ENCODE measurements at regions not wholly inside any gene's neighbourhood (a gene's known extent, or its start where the extent isn't known, plus 50 kb on each side); places are given as distances from the start of the nearest gene placed in this dataset.

DNA sequence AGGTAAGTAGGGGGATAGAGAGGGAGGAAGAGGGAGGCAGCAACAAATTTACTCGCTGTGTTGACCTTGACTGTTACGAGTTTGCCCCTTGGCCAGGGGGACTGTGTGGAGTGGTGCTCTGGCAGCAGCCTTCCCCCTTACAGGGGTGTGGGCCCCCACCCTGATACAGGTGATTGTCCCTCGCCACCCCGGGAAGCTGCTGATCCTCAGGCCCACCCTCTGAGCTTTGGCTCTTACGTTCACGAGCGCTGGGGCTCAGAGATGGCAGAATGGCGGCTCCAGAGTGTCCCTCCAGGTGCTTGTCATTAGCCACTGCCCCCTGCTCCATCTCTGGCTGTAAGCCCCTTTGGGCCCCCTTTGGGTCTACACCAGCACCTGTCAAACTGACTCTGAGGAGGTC is 88.6 kb downstream of the GLI2 start:
- TF ChIP-seq CTCF (IDR thresholded peaks at IDR 0.05; ENCODE audit: insufficient read depth, missing control alignments) = no peak
- FAIRE-seq (no peak), DNase-seq (ENCODE audit: insufficient read length, low spot score) (no peak)

DNA sequence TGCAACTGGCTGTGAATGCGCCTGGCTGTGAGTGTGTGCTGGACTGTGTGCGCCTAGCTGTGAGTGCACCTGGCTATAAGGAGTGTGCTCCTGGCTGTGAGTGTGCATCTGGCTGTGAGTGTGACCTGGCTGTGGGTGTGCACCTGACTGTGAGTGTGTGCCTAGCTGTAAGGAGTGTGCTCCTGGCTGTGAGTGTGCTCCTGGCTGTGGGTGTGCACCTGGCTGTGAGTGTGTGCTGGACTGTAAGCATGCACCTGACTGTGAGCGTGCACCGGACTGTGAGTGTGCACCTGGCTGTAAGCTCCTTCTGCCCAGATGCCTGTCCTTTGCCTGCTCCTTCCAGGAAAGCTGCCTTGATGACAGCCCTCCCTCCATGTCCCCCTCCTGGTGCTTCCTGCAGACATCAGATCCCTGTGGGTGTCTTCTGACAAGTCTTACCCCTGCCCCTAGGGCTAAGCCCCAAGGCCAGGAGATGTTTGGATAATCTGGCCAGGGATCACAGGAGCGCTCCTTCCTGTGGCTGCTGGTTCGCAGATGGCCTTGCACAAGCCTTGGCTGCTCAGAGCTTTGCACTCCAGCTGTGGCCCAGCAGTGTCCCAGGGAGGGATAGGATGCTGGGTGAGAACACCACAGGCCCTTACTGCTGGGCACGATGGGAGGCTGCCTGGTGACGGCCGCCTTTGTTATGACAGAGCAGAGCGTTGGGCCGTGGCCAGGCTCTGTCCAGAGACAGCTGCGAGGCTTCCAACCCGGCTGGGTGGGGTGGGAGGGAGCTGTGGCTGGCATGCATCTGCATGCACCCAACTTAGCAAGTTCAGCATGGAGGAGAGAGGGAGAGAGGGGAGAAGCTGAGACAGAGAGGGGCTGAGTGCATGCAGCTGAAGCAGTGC is 89.9 kb downstream of the GLI2 start:
- no peak for FAIRE-seq
- TF ChIP-seq CTCF (IDR thresholded peaks at IDR 0.05; ENCODE audit: insufficient read depth, missing control alignments) = no peak
- DNase-seq (ENCODE audit: insufficient read length, low spot score) = no peak

GRCh38 chr2:120826260-120826648 is 90.6 kb downstream of the GLI2 start:
- FAIRE-seq = no peak
- TF ChIP-seq CTCF (IDR thresholded peaks at IDR 0.05; ENCODE audit: insufficient read depth, missing control alignments) = no peak

DNA sequence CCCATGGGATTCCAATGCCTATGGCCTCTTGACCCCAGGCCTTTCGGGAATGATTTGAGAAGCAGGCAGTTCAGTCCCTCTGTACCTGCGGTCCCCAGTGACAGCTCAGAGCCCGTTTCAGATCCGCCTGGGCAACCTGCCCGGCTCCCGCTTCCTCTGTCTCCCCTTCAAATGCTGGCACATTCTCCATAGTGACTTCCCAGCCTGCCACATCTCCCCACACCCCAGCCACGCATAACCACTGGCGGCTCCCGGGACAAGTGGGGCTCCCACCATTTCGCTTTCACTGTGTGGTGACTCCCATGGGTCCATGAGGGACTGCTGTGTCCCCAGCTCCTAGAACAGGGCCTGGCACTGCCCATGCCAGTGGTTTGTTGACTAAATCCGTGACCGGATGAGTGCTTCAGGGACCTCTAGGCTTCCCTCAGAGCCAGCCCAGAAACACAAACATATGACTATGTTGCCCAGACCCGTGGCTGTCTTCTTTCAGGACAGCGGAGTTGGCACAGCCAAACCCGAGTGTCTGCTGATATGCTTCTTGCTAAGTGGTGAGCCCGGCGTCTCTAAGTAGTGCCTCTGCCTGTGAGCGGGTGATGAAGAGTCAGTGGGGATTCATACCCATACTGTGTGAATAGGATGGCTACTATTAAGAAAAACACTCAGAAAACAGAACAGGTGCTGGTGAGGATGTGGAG is 91.2 kb downstream of the GLI2 start:
- DNase-seq (ENCODE audit: insufficient read length, low spot score) = no peak
- no peak for FAIRE-seq
- TF ChIP-seq CTCF (IDR thresholded peaks at IDR 0.05; ENCODE audit: insufficient read depth, missing control alignments) = no peak

More at GRCh38 chr2:120826260-120826648, 90.6 kb downstream of the GLI2 start:
- no peak for DNase-seq (ENCODE audit: insufficient read length, low spot score)

GRCh38 chr2:120828066-120828465 is 92.4 kb downstream of the GLI2 start:
- DNase-seq (ENCODE audit: insufficient read length, low spot score) (no peak), FAIRE-seq (no peak)
- TF ChIP-seq CTCF (IDR thresholded peaks at IDR 0.05; ENCODE audit: insufficient read depth, missing control alignments) = no peak

DNA sequence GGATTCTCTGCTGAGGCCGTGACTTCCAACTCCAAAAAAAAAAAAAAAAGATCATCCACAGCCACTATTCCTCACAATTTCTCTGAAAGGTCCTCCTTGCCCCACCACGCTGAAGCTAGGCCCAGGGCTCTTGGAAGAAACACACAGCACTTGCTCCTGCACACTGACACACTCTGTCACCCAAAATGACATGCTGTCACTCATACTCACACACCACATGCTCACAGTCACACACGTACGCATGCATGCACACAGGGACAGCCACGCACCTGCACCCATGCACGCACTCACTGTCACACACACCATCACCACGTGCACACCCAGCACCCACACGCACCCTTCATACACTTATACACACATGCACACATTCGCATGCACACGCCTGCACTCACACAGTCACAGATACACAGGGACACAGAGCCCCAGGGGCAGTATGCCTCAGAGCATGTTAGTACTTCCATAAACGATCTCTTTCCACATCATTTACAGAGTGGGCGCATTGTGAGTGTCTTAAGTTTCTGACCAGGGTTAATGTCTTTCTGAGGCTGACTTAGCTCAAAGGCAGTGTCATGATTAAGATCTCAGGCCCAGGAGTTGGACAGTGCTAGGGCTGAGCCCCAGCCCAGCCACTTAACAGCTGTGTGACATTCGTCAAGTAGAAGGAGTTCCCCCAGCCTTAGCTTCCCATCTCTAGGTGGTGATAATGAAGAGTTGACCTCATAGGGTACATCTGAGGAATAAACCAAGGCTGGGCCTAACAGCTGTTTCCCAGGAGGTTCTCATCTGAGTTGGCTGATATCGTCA is 93.4 kb downstream of the GLI2 start:
- TF ChIP-seq CTCF (IDR thresholded peaks at IDR 0.05; ENCODE audit: insufficient read depth, missing control alignments) = no peak
- FAIRE-seq (no peak), DNase-seq (ENCODE audit: insufficient read length, low spot score) (no peak)

All from D721Med (cell line).